Type B pancreatic cell (in vitro differentiated cells): ENCODE measurements at regions not wholly inside any gene's neighbourhood (a gene's known extent, or its start where the extent isn't known, plus 50 kb on each side); places are given as distances from the start of the nearest gene placed in this dataset.

Experiments
- DNase-seq: peaks from one replicate; pipeline ENCODE4 v3.0.0; 2021; ENCODE audit warnings: mixed read lengths; ENCODE audit not compliant: unreplicated experiment; ENCODE audit errors: extremely low spot score
- H3K27ac Mint-ChIP-seq: 2 replicates; pipeline ENCODE4 v1.8.0; 2021; ENCODE audit warnings: mild to moderate bottlenecking, mixed read lengths
- H3K27me3 Mint-ChIP-seq: 2 replicates; pipeline ENCODE4 v1.8.0; 2021; ENCODE audit warnings: mixed read lengths
- H3K36me3 Mint-ChIP-seq: 2 replicates; pipeline ENCODE4 v1.8.0; 2021; ENCODE audit warnings: mixed read lengths
- H3K4me1 Mint-ChIP-seq: one replicate; pipeline ENCODE4 v1.8.0; 2021; ENCODE audit warnings: mixed read lengths; ENCODE audit not compliant: unreplicated experiment
- H3K4me3 Mint-ChIP-seq: 2 replicates; pipeline ENCODE4 v1.8.0; 2021; ENCODE audit warnings: mild to moderate bottlenecking, mixed read lengths
- H3K9me3 Mint-ChIP-seq: 2 replicates; pipeline ENCODE4 v1.8.0; 2021; ENCODE audit warnings: mixed read lengths
- CTCF ChIP-seq: fragments of 200-600 bp; sonication (generic); conservative IDR thresholded peaks from 2 replicates; pipeline ENCODE4 v1.5.0; 2021; ENCODE audit warnings: antibody characterized with exemption, mild to moderate bottlenecking

- no peaks in the 10 kb centered on the region for H3K4me1 Mint-ChIP-seq
- no peak overlapping the region for H3K4me3 Mint-ChIP-seq
- no peak overlapping the region for H3K27ac Mint-ChIP-seq
- H3K9me3 Mint-ChIP-seq, result no peaks in the 10 kb centered on the region
- TF ChIP-seq CTCF, result no peak
- no peak for DNase-seq
- no peaks in the 10 kb centered on the region for H3K36me3 Mint-ChIP-seq
- peaks cover 7% of the 10 kb centered on the region for H3K27me3 Mint-ChIP-seq
Measured at GRCh38 chr5:8981016-8981415, 564.9 kb downstream of the SEMA5A start.

GRCh38 chr5:8981496-8981895, 564.4 kb downstream of the SEMA5A start:
- DNase-seq, result no peak
- Mint-ChIP-seq H3K4me1 (no peaks in the 10 kb centered on the region), H3K27ac (no peak overlapping the region), H3K27me3 (peaks cover 3% of the 10 kb centered on the region), H3K4me3 (no peak overlapping the region), H3K9me3 (no peaks in the 10 kb centered on the region), H3K36me3 (no peaks in the 10 kb centered on the region)
- TF ChIP-seq CTCF, result no peak

- no peaks in the 10 kb centered on the region for H3K9me3 Mint-ChIP-seq
- no peak overlapping the region for H3K4me3 Mint-ChIP-seq
- no peaks in the 10 kb centered on the region for H3K36me3 Mint-ChIP-seq
- no peak for TF ChIP-seq CTCF
- H3K27ac Mint-ChIP-seq, result no peak overlapping the region
- no peaks in the 10 kb centered on the region for H3K4me1 Mint-ChIP-seq
- no peaks in the 10 kb centered on the region for H3K27me3 Mint-ChIP-seq
- no peak for DNase-seq
Measured at GRCh38 chr5:8984386-8984785, 561.5 kb downstream of the SEMA5A start.
